ENCODE measurements at regions not wholly inside any gene's neighbourhood (a gene's known extent, or its start where the extent isn't known, plus 50 kb on each side); places are given as distances from the start of the nearest gene placed in this dataset.

GRCh38 chr10:88122576-88122975 lies 259.2 kb downstream of the PTEN start:
- TF ChIP-seq CTCF (IDR thresholded peaks at IDR 0.05): no peak
- TF ChIP-seq EZH2 (IDR thresholded peaks at IDR 0.05): no peak

Measured in neural progenitor cell (in vitro differentiated cells).